Cerebellar cortex (tissue), 1 donor: ENCODE measurements at regions not wholly inside any gene's neighbourhood (a gene's known extent, or its start where the extent isn't known, plus 50 kb on each side); places are given as distances from the start of the nearest gene placed in this dataset.

Experiments used
- DNase-seq: peaks from one replicate; pipeline ENCODE4 v3.0.0-alpha.2; 2015; ENCODE audit warnings: low spot score

GRCh38 chr1:222171005-222171404 is 376.9 kb downstream of the HHIPL2 start:
- DNase-seq, result no peak

DNA sequence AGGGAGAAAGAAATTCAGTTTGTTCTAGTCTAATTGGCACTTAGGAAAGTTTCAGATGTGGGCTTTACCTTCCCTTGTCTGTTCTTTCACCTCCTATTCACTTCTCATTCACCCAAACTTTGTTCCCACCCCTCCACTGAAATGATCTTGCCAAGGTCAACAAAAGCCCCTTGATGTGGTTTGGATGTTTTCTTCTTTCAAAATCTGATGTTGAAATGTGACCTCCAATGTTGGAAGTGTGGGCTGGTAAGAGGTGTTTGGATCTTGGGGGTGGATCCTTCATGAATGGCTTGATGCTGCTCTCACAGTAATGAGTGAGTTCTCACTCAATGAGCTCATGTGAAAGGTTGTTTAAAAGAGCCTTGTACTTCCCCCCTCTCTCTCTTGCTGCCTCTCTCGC is 379.3 kb downstream of the HHIPL2 start:
- no peak for DNase-seq

- DNase-seq, result no peak
Measured at GRCh38 chr1:222167896-222168295, 380.0 kb downstream of the HHIPL2 start.

GRCh38 chr1:222167111-222167510 is 380.8 kb downstream of the HHIPL2 start:
- DNase-seq, result peak; percentile 7

DNA sequence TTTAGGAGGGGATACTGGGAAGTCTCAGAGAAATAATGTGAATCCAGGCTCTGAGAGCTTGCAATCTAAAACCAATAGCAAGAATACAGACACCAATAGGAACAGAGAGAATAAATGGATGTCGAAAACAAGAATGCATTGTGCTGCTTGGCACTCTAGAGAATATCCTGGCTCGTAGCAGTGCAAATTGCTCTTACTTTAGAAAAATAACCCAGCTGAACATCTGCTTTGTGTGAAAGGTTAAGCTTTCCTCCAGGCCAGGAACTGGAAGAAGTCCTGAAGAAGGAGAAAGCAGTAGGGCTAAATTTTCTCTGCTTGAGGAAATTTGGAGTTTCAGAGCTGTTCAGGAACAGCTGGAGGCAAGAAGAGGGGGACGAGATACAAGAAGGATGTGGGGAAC is 382.3 kb downstream of the HHIPL2 start:
- DNase-seq, result no peak

DNA sequence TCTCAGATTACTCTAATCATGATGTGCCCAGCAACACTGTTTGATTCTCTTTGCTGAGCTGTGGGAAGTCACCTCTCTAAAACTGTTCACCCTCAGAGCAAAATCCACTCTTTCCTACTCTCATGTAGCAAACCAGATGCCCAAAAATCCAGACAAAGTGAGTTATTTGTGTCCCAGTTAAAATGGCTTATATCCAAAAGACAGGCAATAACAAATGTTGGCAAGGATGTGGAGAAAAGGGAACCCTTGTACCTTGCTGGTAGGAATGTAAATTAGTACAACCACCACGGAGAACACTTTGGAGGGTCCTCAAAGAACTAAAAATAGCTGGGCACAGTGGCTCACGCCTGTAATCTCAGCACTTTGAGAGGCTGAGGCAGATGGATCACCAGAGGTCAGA is 384.0 kb downstream of the HHIPL2 start:
- DNase-seq, result no peak

DNA sequence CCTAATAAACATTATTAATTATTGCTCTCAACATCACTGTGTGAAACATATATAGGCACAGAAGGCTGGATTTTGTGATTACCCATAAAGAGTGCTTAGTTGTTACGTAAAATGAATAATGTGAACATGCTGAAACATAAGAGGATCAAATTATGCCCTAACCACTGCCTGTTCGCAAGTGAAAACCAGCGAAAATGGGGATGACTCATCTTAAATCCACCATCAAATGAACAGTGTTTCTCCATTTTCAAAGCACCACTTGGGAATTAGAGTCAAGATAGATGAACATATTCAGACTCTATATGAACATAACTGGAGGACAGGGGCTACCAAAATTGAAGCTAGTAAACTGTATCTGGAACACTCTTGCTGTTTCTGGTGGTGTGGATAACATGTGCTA is 386.2 kb downstream of the HHIPL2 start:
- DNase-seq, result no peak

GRCh38 chr1:222157612-222158011 is 390.3 kb downstream of the HHIPL2 start:
- no peak for DNase-seq

DNA sequence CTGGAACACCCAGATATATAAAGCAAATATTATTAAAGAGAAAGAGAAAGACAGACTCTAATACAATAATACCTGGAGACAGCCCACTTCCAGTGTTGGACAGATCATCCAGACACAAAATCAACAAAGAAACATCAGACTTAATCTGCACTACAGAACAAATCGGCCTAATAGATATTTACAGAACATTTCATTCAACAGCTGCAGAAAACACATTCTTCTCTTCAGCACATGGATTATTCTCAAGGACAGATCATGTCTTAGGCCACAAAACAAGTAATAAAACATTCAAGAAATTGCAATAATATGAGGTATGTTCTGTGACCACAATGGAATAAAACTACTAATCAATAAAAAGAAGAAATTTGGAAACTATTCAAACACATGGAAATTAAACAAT is 398.3 kb upstream of the DUSP10 start:
- DNase-seq, result no peak

GRCh38 chr1:222138095-222138494 is 396.2 kb upstream of the DUSP10 start:
- DNase-seq, result no peak

- no peak for DNase-seq
Measured at GRCh38 chr1:222136869-222137268, 395.0 kb upstream of the DUSP10 start.

- DNase-seq, result no peak
Measured at GRCh38 chr1:222129041-222129440, 387.2 kb upstream of the DUSP10 start.

DNA sequence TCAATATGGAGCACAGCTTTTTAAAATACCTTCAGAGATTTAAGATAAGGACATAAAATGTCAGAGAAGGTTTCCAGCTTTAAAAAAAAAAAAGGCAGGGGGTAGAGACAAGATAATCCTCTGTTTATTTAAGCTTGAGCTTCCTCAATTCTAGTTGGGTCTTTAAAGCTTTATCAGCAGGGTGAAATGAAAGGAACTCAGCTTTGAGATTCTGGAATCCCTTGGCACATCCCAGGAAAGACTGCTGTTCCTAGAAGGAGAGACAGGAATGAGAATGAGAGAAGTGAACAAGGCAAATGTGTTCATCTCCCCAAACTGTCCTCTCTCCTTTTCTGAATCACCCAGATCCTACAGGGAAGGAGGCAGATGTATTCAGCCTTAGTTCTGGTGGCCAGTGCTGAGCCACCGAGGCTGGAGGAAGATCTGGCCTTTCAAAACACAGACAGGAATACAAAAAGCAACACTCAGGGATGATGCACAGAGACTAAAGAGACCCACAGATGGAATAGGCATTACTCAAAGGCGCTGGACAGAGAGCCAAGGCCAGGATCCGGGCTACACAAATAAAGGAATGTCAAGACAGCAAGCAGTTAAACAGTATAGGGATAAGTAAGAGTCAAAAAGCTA is 385.8 kb upstream of the DUSP10 start:
- DNase-seq, result no peak

- DNase-seq, result no peak
Measured at GRCh38 chr1:222127096-222127495, 385.2 kb upstream of the DUSP10 start.

- DNase-seq, result no peak
Measured at GRCh38 chr1:222126052-222126451, 384.2 kb upstream of the DUSP10 start.

- peak; percentile 1 for DNase-seq
Measured at GRCh38 chr1:222124602-222125001, 382.7 kb upstream of the DUSP10 start.

DNA sequence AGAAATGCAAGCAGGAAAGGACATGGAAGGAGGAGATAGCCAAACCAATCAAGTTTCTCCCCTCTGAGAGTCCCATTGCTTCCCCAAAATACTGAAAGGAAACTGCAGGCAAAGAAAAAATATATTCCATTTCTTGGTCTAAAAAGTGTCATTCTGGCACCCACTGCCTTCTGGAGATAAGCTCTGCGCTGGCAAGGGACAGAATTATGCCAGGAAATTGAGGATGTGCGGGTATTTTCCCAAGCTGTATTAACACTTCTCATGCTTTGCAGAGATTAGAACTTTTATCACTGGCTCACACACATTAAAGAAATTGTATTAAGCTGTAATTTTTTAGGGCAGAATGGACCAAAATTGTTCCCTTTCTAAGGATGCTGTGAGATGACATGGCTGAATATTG is 381.2 kb upstream of the DUSP10 start:
- DNase-seq, result no peak

GRCh38 chr1:222117809-222118208 is 375.9 kb upstream of the DUSP10 start:
- DNase-seq, result no peak

- no peak for DNase-seq
Measured at GRCh38 chr1:222114536-222115156, 372.8 kb upstream of the DUSP10 start.

DNA sequence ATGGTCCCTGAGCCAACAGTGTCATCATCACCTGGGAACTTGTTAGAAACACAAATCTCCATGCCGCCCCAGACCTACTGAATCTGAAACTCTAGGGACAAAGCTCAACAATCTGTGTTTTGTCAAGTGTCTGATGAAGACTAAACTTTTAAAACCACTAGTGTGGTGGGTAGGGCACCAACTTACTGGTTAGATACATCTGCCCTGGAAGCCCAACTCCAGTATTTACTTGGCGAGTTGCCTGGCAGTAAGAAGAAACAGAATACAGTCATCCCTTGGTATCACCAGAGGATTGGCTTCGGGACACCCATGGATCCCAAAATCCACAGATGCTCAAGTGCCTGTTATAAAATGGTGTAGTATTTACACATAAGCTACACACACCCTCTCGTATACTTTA is 367.9 kb upstream of the DUSP10 start:
- no peak for DNase-seq

GRCh38 chr1:222107975-222108374 is 366.1 kb upstream of the DUSP10 start:
- no peak for DNase-seq

- DNase-seq, result no peak
Measured at GRCh38 chr1:222107267-222107666, 365.4 kb upstream of the DUSP10 start.

DNA sequence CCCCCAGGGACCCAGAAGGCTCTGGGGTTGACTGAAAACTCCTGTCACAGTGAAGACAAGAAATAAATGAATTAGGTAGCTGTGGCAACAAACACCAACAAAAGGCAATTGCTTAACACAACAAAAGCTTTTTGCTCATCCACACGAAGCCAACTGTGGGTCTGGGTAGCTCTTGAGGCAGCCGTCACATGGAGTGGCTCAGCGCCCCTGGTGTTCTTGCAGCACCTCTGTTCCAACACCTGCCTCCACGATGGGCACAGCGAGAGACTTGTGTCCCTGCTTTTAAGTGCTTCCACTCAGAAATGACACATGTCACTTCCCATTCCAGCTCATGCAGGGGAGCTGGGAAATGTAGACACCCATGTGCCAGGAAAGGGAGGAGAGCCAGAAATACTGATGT is 364.5 kb upstream of the DUSP10 start:
- DNase-seq, result no peak

GRCh38 chr1:222105861-222106260 is 364.0 kb upstream of the DUSP10 start:
- no peak for DNase-seq
